ENCODE measurements at regions not wholly inside any gene's neighbourhood (a gene's known extent, or its start where the extent isn't known, plus 50 kb on each side); places are given as distances from the start of the nearest gene placed in this dataset.

DNA sequence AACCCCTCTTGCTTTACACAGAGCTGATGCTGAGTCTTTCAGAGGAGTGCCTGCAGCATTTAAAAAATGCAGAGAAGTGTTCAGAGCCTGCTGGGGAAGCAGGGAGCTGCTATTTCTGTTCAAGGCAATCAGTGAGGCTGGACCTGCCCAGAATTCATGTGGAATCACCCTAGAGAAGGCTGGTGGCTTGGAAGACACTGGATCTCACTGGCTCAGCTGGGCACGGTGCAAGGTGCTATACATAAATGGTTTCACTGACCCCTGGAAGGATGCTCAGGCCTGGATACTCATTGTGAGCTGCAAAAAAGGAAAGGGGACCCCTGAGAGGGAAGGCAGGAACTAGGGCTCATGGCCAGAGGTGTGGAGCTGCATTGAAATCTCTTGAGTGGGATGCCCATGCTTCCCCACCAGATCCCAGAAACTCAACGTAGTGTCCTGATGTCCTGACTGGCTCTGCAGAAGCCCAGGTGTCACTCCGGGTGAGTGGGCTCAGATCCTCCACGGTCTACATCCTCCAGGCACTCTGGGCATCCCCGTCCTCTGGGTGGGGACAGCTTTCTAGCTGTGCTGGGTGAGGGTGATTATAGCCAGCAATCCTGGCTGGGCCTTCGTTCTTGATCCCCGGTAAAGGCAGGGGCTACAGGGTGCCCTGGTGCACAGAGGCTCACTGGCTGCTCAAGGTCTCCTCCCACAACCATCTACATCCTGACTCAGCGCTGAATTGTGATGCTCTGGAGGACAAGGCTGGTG, 77.2 kb upstream of the TNS3 start:
- H3K4me1 Mint-ChIP-seq: peaks cover 33% of the 10 kb centered on the region
- no peak for DNase-seq (ENCODE audit: low spot score in 2 of 2, unreplicated experiment in 2 of 2)
- no peak overlapping the region for H3K4me3 Mint-ChIP-seq
- TF ChIP-seq, protein P1, sequence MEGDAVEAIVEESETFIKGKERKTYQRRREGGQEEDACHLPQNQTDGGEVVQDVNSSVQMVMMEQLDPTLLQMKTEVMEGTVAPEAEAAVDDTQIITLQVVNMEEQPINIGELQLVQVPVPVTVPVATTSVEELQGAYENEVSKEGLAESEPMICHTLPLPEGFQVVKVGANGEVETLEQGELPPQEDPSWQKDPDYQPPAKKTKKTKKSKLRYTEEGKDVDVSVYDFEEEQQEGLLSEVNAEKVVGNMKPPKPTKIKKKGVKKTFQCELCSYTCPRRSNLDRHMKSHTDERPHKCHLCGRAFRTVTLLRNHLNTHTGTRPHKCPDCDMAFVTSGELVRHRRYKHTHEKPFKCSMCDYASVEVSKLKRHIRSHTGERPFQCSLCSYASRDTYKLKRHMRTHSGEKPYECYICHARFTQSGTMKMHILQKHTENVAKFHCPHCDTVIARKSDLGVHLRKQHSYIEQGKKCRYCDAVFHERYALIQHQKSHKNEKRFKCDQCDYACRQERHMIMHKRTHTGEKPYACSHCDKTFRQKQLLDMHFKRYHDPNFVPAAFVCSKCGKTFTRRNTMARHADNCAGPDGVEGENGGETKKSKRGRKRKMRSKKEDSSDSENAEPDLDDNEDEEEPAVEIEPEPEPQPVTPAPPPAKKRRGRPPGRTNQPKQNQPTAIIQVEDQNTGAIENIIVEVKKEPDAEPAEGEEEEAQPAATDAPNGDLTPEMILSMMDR (IDR thresholded peaks at IDR 0.05; ENCODE audit: unreplicated experiment): no peak
- no peaks in the 10 kb centered on the region for H3K9me3 Mint-ChIP-seq
- no peaks in the 10 kb centered on the region for H3K36me3 Mint-ChIP-seq
- H3K27ac Mint-ChIP-seq: no peak overlapping the region
- H3K27me3 Mint-ChIP-seq (ENCODE audit: low read depth): no peaks in the 10 kb centered on the region

DNA sequence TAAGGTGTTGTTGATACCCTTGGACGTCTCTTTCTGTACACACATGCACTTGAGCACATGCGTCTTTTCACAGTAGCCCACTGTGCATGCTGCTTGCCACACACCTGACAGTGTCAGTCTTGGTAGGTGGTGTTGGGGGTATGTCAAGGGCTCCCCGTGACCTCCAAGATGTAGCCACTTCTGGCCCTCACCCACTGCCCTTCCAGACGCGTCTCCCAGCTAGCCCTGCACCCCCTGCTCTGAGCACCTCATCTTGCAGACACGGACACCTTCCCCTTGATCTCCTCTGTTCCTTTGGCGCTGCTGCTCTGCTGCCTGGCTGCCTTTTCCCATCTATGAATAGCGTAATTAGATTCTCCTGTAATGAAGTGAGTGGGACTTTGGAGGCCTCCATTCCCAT, 75.2 kb upstream of the TNS3 start:
- TF ChIP-seq, protein P1 (IDR thresholded peaks at IDR 0.05; ENCODE audit: unreplicated experiment): no peak
- Mint-ChIP-seq H3K27ac (no peak overlapping the region), H3K4me1 (peaks cover 40% of the 10 kb centered on the region), H3K27me3 (ENCODE audit: low read depth) (no peaks in the 10 kb centered on the region), H3K4me3 (no peak overlapping the region), H3K9me3 (no peaks in the 10 kb centered on the region), H3K36me3 (no peaks in the 10 kb centered on the region)
- DNase-seq (ENCODE audit: low spot score in 2 of 2, unreplicated experiment in 2 of 2): no peak

DNA sequence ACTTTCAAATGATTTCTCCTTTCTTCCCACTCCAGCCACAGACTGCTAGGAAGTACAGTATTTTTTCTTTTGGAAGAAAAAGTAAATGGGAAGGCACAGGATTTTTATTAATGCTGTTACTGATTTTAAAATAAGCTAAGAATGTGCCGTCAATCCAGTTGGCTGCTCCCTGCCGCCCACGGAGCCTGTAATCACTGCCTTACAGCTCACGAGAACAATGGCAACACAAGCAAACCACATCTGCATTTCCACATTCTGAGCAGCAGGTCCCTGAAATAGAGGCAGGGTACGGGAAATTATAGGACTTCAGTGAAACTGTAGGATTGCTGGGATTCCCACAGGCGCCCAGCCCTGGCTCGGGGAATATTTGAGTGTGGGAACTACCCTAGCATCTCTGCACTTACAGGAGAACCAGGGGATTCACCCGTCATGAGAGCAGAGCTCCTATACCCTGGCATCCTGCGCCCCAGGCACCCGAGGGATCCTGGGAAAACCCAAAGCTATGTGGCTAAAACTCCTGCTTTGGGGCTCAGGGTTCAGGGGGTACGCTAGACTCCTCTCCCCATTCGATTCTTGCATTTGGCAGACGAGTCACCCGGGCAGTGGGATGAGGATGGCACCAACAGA, 72.9 kb upstream of the TNS3 start:
- DNase-seq (ENCODE audit: low spot score in 2 of 2, unreplicated experiment in 2 of 2): no peak
- Mint-ChIP-seq H3K36me3 (no peaks in the 10 kb centered on the region), H3K4me1 (peaks cover 46% of the 10 kb centered on the region), H3K27ac (no peak overlapping the region), H3K9me3 (no peaks in the 10 kb centered on the region), H3K27me3 (ENCODE audit: low read depth) (no peaks in the 10 kb centered on the region), H3K4me3 (no peak overlapping the region)
- TF ChIP-seq, protein P1 (IDR thresholded peaks at IDR 0.05; ENCODE audit: unreplicated experiment): no peak

DNA sequence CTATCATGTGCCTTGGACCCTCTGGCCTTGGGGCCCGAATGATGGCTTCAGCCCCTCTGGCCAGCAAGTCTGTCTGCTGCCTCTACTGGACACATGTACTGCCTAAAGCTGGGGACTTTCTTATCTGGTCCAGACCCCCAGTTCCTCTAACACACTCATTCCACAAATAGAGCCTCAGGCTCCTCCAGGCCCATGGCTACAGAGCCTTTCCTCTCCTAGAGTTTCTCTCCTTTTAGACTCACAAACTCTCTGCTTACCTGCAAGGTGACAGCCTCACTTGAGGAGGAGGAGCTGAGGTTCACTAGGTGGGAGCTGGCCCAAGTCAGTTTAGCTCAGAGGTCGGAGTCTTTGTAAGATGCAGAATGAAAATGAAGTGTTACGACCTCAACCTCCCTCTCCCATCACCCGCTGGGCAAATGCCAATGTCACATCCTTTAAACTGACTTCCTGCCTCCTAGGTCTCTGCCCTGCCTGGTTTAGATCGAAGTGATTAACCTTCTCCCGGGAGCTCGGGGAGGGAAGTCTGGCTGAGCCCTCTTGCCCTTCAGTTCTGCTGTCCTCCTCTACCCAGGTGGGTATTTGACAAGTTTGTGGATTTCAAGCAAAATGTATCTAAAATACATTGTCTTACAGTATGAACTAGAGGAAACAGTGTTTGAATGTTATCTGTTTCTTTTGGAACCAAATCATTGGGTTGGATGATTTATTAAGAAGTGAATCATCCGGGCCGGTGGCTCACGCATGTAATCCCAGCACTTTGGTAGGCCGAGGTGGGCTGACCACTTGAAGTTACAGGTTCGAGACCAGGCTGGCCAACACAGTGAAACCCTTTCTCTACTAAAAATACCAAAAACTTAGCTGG, 71.9 kb upstream of the TNS3 start:
- H3K36me3 Mint-ChIP-seq: no peaks in the 10 kb centered on the region
- TF ChIP-seq, protein P1 (IDR thresholded peaks at IDR 0.05; ENCODE audit: unreplicated experiment): no peak
- DNase-seq (ENCODE audit: low spot score in 2 of 2, unreplicated experiment in 2 of 2): no peak
- peaks cover 56% of the 10 kb centered on the region for H3K4me1 Mint-ChIP-seq
- no peak overlapping the region for H3K4me3 Mint-ChIP-seq
- H3K27ac Mint-ChIP-seq: peak overlapping the region; percentile 88
- H3K27me3 Mint-ChIP-seq (ENCODE audit: low read depth): no peaks in the 10 kb centered on the region
- H3K9me3 Mint-ChIP-seq: no peaks in the 10 kb centered on the region

DNA sequence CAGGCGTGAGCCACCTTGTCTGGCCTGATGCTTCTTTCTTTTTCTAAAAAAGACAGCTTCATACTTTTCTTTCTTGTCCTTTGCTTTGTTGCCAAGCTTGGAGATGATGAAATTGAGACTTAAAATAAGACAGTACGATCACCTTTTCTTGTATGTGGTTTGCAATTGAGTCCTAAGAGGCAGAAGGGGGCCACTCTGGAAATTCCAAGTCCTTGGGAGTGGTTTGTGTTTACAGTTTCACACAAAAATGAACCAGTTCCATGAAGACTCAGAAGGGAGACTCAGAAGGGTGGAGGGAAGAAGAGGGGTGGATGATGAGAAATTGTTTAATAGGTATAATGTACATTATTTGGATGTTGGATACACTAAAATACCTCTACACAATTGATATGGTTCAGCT, 70.7 kb upstream of the TNS3 start:
- Mint-ChIP-seq H3K27ac (peak overlapping the region; percentile 64), H3K9me3 (no peaks in the 10 kb centered on the region), H3K36me3 (no peaks in the 10 kb centered on the region), H3K27me3 (ENCODE audit: low read depth) (no peaks in the 10 kb centered on the region), H3K4me3 (no peak overlapping the region), H3K4me1 (peaks cover 67% of the 10 kb centered on the region)
- TF ChIP-seq, protein P1 (IDR thresholded peaks at IDR 0.05; ENCODE audit: unreplicated experiment): peak; percentile 20
- DNase-seq (ENCODE audit: low spot score in 2 of 2, unreplicated experiment in 2 of 2): no peak

All from mesothelial cell of epicardium (in vitro differentiated cells).